GM18909 (cell line): ENCODE measurements at regions not wholly inside any gene's neighbourhood (a gene's known extent, or its start where the extent isn't known, plus 50 kb on each side); places are given as distances from the start of the nearest gene placed in this dataset.

ENCODE experiments used
- ATAC-seq: cut with Tn5 transposase; IDR thresholded peaks from one replicate; pipeline ENCODE4 v1.9.1; 2021; ENCODE audit warnings: mild to moderate bottlenecking; ENCODE audit not compliant: unreplicated experiment, poor library complexity

DNA sequence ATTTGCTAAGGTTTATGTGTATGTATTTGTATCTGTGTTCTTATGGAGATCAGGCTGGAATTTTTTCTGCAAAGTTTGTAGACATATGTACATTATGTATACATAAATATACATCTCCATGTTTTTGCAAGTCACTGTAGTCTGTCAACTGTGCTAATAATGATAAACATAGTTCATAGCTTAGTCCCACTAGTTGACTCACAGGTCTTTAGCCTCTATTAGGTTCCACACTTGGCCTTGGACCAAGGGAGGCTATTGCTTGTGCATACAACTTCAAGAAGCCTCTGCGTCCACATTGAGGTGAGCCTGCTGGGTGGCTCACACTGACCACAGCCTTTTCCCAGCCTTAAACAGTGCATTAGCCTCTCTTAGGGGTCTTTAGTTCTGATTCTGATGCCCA is 243.8 kb upstream of the PEX5L start:
- no peak for ATAC-seq

DNA sequence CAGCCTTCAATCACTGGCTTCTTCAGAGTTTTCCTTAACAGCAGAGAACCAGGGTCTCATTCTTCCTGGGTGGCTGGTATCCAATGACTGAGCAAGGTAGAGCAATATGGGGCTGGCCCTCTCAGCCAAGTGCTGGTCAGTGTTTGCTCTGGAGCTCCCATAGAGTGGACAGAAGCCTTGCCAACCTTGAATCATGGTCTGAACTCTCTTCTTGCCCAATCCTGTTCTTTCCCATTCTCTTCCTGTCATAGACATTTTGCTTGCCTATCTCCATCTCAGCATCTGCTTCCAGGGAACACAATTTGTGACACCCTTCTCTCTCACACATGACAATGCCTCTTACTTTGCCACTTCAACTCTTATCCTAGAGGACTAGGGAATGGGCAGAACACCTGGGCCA is 245.6 kb upstream of the PEX5L start:
- ATAC-seq: no peak

DNA sequence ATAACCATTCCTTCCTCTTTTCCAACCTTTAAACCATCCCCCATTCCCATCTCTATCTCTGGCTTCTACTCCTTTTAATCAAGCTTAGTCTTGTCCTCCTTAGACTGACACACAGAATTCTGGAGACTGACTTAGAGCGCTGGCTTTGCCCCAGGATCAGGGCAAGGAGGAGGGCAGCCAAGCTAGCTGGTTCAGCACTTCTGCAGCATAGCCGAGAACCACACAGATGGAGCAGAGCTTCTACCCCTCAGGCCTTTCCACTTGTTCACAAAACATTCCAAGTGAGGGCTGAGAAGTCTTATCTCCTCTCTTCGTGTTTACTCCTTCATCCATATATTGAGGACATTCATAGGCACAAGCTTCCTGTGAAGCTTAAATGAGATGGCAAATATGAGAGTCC is 246.5 kb upstream of the PEX5L start:
- ATAC-seq: no peak

DNA sequence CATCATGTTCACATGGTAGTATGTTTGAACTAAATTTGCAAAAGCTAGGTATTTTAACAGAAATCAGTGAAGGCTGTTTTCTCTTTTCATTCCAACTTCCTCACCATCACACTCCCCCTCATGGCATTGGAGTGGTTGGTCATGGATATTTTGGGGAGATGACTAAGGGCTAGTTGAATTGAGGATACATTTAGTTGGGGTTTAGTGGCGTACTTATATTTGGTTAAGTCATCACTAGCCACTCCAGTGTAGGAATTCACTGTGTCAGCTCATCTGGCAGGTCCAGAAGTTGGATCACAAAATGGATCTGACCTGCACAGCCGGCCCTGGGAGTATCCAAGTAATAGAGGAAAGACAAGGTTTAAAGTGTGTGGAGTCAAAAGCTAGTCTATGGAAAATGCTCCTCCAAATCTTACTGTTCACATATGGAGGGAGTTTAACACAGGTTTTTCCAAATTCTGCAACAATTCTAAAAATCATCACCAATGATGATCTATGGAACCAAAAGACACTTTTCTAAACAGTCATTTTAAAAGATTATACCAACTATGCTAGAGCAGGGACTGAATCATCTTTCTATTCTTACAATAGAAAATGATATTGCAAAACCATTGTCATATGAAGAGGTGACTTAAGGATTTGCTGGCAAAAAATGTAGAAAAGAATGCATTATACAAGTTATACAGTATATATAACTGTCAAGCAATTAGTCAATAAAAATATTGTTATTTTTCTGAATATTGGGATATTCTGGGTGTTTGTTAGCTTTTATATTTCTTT is 247.8 kb upstream of the PEX5L start:
- ATAC-seq: no peak

DNA sequence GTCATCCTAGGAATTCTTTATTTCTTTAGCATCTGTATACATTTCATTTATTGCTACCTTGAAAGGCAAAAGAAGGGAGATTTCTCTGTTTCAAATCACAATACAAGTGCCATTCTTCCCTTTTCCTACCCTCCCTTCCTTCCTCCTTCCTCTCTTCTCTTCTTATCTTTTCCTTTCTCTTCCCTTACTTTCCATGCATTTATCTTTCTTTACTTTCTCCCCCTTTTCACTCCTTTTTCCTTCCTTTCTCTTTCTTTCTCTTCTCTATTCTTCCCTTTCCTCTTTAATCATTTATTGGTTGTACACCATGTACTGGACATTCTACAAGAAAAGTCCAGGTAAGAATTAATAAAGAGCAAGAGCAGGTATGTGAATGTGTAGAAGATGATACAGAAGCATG is 251.0 kb upstream of the PEX5L start:
- no peak for ATAC-seq

DNA sequence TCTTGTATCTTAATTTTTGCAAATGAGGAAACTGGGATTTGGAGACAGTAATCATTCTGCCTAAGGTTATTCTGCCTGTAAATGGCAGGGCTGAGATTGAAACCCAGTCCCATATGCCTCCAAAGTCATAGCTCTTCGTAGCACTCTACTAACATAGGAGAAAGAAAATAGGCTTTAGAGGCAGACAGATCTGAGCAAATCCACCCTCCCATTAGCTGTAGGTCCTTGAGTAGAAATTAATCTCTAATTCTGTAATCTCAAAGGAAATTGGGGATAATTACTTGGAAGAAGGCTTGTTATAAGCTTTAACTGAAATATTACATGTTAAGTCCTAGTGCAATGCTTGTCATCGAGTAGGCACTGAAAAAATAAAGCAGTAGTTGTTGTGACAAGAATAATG is 252.1 kb upstream of the PEX5L start:
- ATAC-seq: no peak

DNA sequence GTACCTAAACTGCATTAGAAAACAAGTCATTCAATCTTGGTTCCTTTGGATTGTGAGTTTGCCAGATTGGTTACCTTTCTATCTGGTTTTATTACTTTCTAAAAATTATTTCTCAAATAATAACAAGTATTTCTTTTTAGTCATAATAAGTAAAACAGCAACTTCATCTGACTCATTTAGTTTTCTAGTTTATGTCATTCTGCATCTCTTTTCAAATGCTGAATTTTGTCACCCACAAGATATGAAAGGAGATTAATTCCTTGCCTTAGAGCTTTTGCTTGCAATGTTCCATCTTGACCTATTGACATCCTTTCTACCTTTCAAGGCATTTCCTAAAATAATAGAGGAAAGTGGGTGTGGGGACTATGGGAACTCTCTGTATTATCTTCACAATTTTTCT is 253.6 kb upstream of the PEX5L start:
- no peak for ATAC-seq

DNA sequence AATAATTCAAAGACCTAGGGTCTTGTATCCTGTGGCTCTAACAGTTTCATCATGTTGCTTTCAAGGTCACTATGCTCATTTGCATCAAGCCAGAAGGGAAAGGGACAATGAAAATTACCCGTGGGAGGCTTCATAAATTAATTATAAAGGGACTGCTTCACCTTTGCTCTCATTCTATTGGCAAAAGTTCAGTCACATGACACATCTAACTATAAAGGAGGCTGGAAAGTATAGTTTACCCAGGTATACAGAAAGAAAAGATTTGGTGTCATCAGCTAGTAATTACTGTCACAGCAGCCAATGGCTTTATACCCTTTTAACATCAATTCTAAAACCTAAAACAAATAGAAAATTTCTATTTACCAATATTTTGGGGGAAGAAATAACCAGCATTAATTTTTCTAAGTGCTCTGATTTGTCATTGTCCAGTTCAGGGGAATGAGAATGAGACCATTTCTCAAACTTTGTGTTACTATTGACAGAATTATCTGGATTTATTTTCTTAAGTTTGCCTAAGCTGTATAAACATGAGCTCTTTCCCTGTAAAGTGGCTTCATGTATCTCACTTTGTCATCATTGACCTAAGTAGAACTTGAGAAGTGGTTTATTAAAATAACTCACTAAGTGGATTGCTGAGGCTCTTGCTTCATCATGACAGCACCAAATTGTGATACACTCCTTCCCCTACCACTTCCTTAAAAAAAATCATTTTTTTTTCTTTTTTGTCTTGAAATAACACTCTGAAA is 257.7 kb upstream of the PEX5L start:
- ATAC-seq: no peak

DNA sequence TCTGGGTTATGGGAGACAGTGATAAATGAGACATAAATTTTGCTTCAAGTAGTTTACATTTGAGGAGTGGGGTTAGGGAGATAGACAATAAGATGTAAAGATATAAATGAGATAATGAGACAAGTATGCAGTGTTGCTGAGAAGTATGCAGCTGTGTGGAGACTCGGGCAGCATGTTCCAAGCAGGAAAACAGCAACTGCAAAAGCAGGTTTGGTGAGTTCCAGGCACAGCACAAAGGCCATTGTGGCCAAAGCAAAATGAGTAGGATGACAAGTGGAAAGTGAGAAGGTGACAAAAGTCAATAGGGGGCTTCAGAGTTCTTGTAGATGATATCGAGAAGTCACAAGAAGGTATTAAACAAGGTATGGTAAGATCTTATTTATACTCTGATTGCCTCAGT is 259.1 kb upstream of the PEX5L start:
- ATAC-seq: no peak

DNA sequence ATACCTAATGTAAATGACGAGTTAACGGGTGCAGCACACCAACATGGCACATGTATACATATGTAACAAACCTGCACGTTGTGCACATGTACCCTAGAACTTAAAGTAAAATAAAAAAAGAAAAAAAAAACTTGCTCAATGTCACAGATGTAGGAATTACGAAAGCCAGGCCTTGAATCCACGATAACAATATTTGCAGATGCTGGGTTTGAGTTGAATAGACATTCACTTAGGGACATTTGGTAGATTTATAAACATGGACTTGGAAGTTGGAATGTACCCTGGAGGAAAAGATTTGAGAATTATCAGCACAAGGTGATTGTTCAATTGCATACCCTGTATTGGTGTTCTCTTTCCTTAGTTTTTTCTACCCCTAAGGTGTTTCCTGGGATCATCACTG is 260.2 kb upstream of the PEX5L start:
- ATAC-seq: no peak

DNA sequence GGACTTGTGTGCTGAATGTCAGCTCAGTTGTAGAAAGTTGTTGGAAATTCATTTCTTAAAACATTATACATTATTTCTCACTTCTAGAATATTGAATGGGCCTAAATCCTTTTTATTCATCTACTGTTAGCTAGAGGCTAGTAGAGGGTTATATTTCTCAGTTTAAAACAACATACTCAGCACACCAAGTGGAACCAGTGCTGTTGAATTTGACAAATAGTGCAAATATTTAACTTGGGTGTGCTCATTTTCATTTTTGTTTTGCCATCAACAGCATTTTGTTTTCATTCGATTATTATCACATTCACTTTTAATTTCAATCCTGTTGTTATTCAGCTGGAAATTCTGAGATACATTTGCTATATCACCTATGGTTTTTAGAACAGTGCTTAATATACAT is 269.4 kb upstream of the PEX5L start:
- no peak for ATAC-seq

DNA sequence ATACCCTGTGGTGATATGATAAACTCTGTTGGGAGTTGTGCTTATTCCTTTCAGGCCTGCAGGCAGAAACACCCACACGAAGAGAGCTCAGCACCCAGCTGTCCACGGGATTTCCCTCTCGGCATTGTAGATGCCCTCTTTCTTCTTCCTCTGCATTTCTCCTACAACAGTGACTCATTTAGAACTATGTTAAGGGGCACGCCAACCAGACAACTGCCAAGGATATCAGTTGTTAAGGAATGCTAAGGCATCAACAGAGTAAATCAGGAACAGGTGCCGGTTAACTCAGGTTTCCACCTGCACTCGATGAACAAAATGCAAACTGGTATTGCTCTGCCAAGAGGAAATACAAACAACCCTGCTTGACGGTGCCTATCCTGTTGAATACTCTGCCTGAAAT is 270.0 kb upstream of the PEX5L start:
- ATAC-seq: no peak

DNA sequence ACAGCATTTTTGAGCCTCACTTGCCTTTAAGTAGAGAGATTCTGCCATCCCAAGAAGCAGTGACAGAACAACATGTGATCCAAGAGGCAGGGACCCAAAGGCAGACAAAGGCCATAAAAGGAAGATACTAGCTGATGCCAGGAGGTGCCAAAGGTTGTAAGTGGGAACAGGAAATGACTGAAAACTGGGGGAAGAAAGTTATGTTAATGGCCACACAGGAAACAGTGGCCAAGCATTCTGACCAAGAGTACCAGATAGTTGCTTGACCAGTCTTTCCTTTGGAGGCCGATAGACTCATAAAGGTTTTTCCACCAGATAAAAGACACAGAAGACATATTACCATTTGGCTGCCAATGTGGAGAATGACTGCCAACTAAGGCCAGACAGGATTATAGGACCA is 274.5 kb upstream of the PEX5L start:
- ATAC-seq: peak; percentile 65

DNA sequence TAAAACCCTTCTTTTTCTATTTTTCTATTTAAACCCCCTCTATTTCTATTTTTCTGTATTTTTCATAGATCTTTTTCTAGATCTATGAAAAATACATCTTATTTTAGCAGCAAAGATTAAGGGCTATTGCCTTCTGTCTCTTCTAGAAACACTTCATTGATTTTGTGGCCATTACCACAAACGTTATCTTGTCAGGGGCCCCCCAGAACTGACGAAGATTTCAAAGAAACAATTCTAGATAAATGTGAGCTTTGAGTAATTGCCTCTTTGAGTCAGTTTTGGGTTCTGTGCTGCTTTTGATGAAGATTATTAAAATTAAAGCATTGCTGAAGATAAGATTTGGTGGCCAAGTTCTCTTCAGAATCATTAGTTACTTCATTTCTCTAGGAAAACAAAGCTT is 279.6 kb upstream of the PEX5L start:
- ATAC-seq: no peak

DNA sequence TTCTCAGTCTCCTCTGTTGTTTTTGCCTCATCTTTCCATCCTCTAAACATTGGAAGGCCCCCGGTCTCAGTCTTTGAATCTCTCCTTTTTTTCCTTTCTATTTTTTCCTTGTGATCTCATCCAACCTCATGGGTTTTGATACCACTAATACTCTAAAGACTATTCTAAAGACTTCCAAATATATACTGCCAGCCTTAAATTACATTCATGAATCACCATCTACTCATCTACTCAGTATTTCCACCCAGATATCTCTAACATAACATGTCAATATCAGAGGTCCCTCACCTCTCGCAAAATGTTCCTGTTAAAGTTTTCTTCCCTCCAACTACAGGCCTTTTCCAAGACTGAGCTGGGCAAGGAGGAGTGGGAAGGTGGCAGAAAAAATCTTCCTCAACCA is 282.5 kb upstream of the TTC14 start:
- no peak for ATAC-seq

DNA sequence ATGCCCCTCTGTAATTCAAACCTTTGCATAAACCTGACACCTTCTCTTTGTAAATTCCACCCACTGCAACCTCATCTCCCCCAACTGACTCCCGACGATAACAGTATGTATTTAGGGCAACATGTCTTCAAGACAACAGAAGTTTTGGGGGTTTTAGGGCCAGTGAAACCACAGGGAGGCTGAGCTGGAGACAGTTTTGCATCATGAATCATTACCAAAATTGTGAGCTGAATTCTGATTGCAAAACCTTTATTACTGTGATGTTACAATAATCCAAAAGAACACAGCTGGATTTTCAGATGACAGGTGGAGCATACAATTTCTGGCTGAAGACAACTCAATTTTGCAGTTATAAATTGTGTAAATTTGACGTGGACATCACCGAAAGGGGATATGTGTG is 281.3 kb upstream of the TTC14 start:
- ATAC-seq: no peak

DNA sequence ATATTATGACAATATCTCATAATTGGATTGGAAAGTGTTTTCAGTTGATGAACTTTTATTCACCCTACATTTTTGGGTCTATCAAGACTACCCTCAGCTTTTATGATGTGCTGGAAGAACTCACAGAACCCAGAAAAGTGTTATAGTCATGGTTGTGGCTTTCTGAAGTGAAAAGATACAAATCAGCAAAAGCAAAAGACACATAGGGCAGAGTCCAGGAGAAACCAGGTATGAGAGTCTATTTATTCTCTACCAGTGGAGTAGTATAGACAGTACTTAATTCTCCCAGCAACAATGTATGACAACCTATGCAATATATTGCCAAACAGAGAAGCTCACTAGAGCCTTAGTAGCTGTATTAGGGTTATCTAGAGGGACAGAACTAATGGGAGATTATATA is 280.4 kb upstream of the TTC14 start:
- no peak for ATAC-seq

DNA sequence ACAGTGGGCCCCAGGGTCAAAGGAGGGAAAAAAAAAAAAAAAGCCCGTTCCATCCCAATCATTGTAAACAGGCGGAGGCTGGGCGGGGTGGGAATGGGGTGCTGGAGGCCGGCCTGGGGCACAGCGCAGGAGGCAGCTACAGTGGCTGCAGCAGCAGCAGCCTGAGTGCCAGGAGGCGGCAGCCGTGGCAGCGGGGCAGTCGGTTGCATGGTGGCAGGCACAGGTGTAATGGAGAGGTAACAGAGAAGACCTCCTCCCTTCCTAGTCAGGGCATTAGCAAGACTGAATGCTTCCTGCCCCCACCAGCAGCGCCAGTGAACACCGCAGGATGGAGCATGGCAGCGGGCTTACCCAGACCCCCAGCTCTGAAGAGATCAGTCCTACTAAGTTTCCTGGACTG is 279.1 kb upstream of the TTC14 start:
- no peak for ATAC-seq

DNA sequence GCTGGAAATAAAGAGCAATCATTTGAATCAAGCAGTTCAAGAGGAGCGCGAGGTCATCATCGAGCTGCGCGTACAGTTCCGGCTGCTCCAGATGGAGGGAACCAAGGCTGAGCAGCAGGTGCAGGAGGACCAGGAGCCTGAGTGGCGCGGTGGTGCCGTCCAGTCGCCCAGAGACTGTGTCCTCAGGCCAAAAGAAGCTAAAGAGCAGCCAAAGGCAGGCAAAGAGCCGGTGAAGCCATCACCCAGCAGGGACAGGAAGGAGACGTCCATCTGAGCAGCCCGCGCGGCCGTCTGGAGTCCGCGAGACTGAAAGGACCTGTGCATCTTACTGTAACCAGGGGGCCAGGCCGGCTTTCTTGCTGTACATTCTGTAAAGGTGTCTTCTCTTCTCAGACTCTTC is 277.2 kb upstream of the TTC14 start:
- no peak for ATAC-seq

DNA sequence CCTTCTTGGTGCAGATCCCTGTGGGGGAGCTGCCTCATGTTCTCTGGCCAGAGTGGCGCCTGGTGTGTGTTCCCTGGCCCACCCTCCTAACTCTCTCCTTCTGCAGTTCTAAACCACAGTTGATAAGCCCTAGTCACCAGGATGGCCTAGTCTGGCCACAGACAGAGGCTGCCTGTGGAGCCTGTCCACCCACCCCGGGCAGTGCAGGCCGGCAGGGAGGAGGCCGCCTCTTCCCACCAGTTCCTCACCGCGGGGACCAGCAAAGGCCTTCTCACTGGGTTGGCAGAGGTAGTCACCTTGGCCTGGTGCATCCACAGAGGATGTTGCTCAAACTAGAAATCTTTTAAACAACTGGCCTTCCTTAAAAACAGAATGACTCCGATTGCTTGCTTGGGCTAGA is 276.4 kb upstream of the TTC14 start:
- ATAC-seq: no peak

DNA sequence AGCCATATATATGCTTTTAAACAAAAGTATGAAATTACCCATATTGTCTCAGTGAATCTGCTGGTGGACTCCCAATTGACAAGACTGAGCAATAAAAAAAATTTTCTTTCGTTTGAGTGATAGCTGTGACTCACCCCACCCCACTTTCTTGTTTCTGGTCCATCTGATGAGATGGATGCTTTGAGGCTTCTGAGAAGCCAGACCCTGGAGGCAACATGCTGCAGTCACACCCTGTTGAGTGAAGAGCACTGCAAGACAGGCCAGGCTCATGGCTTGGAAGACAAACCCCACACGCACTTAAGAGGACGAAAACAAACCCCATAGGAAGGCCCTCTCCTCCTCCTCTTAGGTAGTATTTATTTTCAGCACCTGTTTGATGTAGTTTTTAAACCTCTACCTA is 276.0 kb upstream of the TTC14 start:
- no peak for ATAC-seq

DNA sequence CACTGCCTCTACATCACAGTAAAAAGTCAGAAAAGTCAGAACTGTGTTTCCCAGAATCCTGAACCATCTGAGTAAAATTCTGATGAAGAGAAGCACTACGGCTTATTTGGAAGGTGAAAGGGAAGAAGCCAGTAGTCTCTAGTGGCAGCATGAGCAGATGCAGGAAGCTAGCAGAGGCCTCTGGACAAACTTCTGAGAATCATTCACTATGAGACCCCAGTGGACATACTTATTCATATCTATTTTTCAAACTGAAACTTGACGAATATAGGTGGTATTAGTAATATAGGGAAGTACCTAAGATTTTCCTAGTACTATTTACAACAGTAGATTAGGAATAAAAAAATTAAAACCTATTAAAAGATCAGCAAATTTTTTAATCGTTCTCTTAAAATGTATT is 272.8 kb upstream of the TTC14 start:
- peak; percentile 85 for ATAC-seq
